Spleen (tissue), 11 donors: ENCODE measurements at regions not wholly inside any gene's neighbourhood (a gene's known extent, or its start where the extent isn't known, plus 50 kb on each side); places are given as distances from the start of the nearest gene placed in this dataset.

Source experiments
- DNase-seq: peaks from one replicate; pipeline ENCODE4 v3.0.0-alpha.2; 2020
- H3K27ac ChIP-seq, 8 donors: fragments of 200-600 bp; sonication (generic) in 7 of 8; 1 replicate in 4 of 8; 2 replicates in 4 of 8; pipeline versions ENCODE4 v1.5.0 to v1.8.0; 2016 to 2021; ENCODE audit warnings: inconsistent platforms in 4 of 8, mild to moderate bottlenecking in 4 of 8, moderate library complexity in 1 of 8
- H3K27me3 ChIP-seq, 7 donors: fragments of 200-600 bp; sonication (generic) in 6 of 7; replicated peaks in 1 of 7; 1 replicate in 4 of 7; 2 replicates in 3 of 7; pipeline versions ENCODE4 v1.5.0 to v1.8.0; 2016 to 2021; ENCODE audit warnings: inconsistent platforms in 3 of 7, mild to moderate bottlenecking in 1 of 7
- H3K36me3 ChIP-seq, 6 donors: fragments of 200-600 bp; sonication (generic) in 5 of 6; 1 replicate in 4 of 6; 2 replicates in 2 of 6; pipeline versions ENCODE4 v1.5.0 to v1.8.0; 2016 to 2021; ENCODE audit warnings: inconsistent platforms in 2 of 6
- H3K4me1 ChIP-seq, 6 donors: fragments of 200-600 bp; sonication (generic) in 5 of 6; 1 replicate in 3 of 6; 2 replicates in 3 of 6; pipeline versions ENCODE4 v1.5.0 to v1.8.0; 2016 to 2021; ENCODE audit warnings: inconsistent platforms in 3 of 6
- H3K4me3 ChIP-seq, 8 donors: fragments of 200-600 bp; sonication (generic) in 7 of 8; 1 replicate in 4 of 8; 2 replicates in 4 of 8; pipeline versions ENCODE4 v1.5.0 to v1.8.0; 2016 to 2021; ENCODE audit warnings: inconsistent platforms in 4 of 8, mild to moderate bottlenecking in 4 of 8, moderate library complexity in 2 of 8
- H3K9me3 ChIP-seq, 8 donors: fragments of 200-600 bp; sonication (generic) in 7 of 8; 1 replicate in 4 of 8; 2 replicates in 4 of 8; pipeline versions ENCODE4 v1.5.0 to v1.8.0; 2016 to 2021; ENCODE audit warnings: inconsistent platforms in 4 of 8
- CTCF ChIP-seq, 11 experiments: fragments of 200-600 bp in 7 of 11; fragments of 450-650 bp in 4 of 11; sonication (generic) in 4 of 11; IDR thresholded peaks in 8 of 11; conservative IDR thresholded peaks in 3 of 11; 1 replicate in 7 of 11; 2 replicates in 4 of 11; pipeline versions ENCODE4 v1.4.0 to v1.8.0; 2016 to 2021; ENCODE audit warnings: antibody characterized with exemption in 11 of 11, inconsistent platforms in 4 of 11, mild to moderate bottlenecking in 1 of 11
- POLR2A ChIP-seq, 3 donors: fragments of 450-650 bp; IDR thresholded peaks; one replicate each; pipeline ENCODE4 v1.5.1; 2017; ENCODE audit warnings: antibody characterized with exemption in 3 of 3, mild to moderate bottlenecking in 1 of 3
- POLR2AphosphoS5 ChIP-seq, 3 donors: sonication (generic); formaldehyde crosslinking; IDR thresholded peaks; one replicate each; pipeline ENCODE4 v1.5.1; 2017; ENCODE audit warnings: antibody characterized with exemption in 3 of 3
- WGBS, 5 donors: extraction: QIAGEN DNeasy Blood & Tissue Kit in 3 of 5; methylation state at CpG; one replicate each; pipeline versions ENCODE4 v1.1.5 to v1.1.7; 2013 to 2018; 5-methylcytosine and 5-hydroxymethylcytosine counted together
- intact Hi-C: fragments of 100-400 bp; cut with DNase I; formaldehyde crosslinking; loops from one replicate; pipeline ENCODE4 v1.15.0; 2023; ENCODE audit warnings: low total_unique reads
- donor health status: healthy with polysubstance abuse.
- donor health status: DM: no; HTN: no; CAD: no; lungs with moderate emphysema.
- donor health status: DM: no; HTN: no; CAD: no.
- donor health status: Bipolar disorder and iron deficiency.
- donor health status: healthy.
- donor health status: DM: no; HTN: no; CAD: no.
- donor health status: DM: yes; HTN: yes; CAD: no.

DNA sequence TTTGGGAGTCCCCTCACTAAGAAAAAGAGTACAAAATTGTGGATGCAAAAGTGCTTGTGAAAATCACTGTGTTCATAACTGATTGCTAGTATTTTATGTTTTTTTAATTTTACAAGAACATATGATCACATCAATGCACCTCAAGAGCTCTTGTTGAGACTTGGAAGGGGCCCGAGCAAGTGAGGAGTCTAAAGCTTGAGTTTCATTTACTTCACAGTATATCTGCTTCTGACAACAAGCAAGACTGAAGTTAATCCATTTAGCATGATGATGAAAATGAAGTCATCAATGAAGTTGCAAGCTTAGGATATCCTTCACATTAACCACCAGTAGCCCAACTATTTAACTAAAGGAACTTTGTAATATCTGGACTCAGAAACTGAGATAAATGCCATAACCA is 182.5 kb upstream of the DIO2 start:
- peaks cover 0 to 27% (median 16%) of the 10 kb centered on the region in 8 donors for H3K9me3 ChIP-seq
- no peaks in the 10 kb centered on the region for H3K4me1 ChIP-seq
- no peak overlapping the region for H3K4me3 ChIP-seq
- no peaks in the 10 kb centered on the region for H3K27me3 ChIP-seq
- no peaks in the 10 kb centered on the region for H3K36me3 ChIP-seq
- TF ChIP-seq CTCF (IDR thresholded peaks at IDR 0.05 in 8 of 11, conservative IDR thresholded peaks at IDR 0.05 in 3 of 11) = no peak
- TF ChIP-seq POLR2A (IDR thresholded peaks at IDR 0.05) = no peak
- TF ChIP-seq POLR2AphosphoS5 (IDR thresholded peaks at IDR 0.05) = no peak
- H3K27ac ChIP-seq = no peak overlapping the region
- DNase-seq = no peak
- intact Hi-C loops = no loop called here
- WGBS, 5 donors = 0 to 56% (median 46%) methylated on average over 1 of the region's 1 CpG

- no peaks in the 10 kb centered on the region for H3K27me3 ChIP-seq
- intact Hi-C loops = no loop called here
- WGBS, 5 donors = 66 to 83% (median 73%) methylated on average over 1 of the region's 1 CpG
Measured at GRCh38 chr14:80390906-80391305, 179.6 kb upstream of the DIO2 start.

GRCh38 chr14:80388980-80389711 is 177.8 kb upstream of the DIO2 start:
- Histone ChIP-seq H3K36me3 (no peaks in the 10 kb centered on the region), H3K27me3 (no peaks in the 10 kb centered on the region), H3K4me3 (no peak overlapping the region), H3K4me1 (no peaks in the 10 kb centered on the region), H3K27ac (no peak overlapping the region), H3K9me3 (no peaks in the 10 kb centered on the region)
- DNase-seq = no peak
- intact Hi-C loops = no loop called here
- 60 to 67% (median 64%) methylated on average over 2 of the region's 2 CpGs for WGBS, 5 donors
- no peak for TF ChIP-seq POLR2AphosphoS5 (IDR thresholded peaks at IDR 0.05)
- TF ChIP-seq POLR2A (IDR thresholded peaks at IDR 0.05) = no peak
- no peak for TF ChIP-seq CTCF (IDR thresholded peaks at IDR 0.05 in 8 of 11, conservative IDR thresholded peaks at IDR 0.05 in 3 of 11)

More at GRCh38 chr14:80390906-80391305, 179.6 kb upstream of the DIO2 start:
- no peak for TF ChIP-seq CTCF (IDR thresholded peaks at IDR 0.05 in 8 of 11, conservative IDR thresholded peaks at IDR 0.05 in 3 of 11)
- TF ChIP-seq POLR2A (IDR thresholded peaks at IDR 0.05) = no peak
- no peak for TF ChIP-seq POLR2AphosphoS5 (IDR thresholded peaks at IDR 0.05)
- H3K4me1 ChIP-seq = no peaks in the 10 kb centered on the region
- peaks cover 0 to under 1% (median 0%) of the 10 kb centered on the region in 8 donors for H3K9me3 ChIP-seq
- H3K27ac ChIP-seq = no peak overlapping the region
- no peak for DNase-seq
- no peak overlapping the region for H3K4me3 ChIP-seq
- H3K36me3 ChIP-seq = no peaks in the 10 kb centered on the region

DNA sequence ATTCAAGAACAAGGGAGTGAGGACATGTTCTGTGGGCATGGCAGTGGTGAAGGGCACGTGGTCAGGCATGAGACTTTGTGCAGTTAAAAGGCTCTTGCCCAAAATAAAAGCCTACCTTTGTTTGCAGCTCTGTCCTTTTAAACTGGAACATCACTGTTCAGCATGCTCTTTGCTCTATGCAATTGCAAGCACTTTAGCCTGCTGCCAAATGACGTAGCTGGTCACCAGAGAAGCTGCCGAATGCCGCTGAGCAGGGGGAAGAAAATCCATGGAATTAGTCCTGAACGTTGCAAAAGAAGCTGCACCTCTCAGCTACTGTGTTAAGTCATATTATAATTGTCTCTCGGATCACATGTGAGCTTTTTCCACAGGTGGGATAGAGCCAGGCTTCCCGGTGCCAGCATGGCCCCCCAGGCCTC is 176.3 kb upstream of the DIO2 start:
- no peak for DNase-seq
- TF ChIP-seq CTCF (IDR thresholded peaks at IDR 0.05 in 8 of 11, conservative IDR thresholded peaks at IDR 0.05 in 3 of 11) = no peak
- no peak for TF ChIP-seq POLR2AphosphoS5 (IDR thresholded peaks at IDR 0.05)
- no peak for TF ChIP-seq POLR2A (IDR thresholded peaks at IDR 0.05)
- Histone ChIP-seq H3K27me3 (no peaks in the 10 kb centered on the region), H3K4me3 (no peak overlapping the region), H3K36me3 (no peaks in the 10 kb centered on the region), H3K9me3 (no peaks in the 10 kb centered on the region), H3K27ac (no peak overlapping the region), H3K4me1 (no peaks in the 10 kb centered on the region)
- whole genome bisulfite sequencing, 5 donors = 74 to 83% (median 79%) methylated on average over 7 of the region's 7 CpGs
- intact Hi-C loops = no loop called here
